DND-41 (cell line): ENCODE measurements at regions not wholly inside any gene's neighbourhood (a gene's known extent, or its start where the extent isn't known, plus 50 kb on each side); places are given as distances from the start of the nearest gene placed in this dataset.

Source experiments
- ATAC-seq: fragments of 200-7000 bp; cut with Tn5 transposase; 3 replicates; pipeline ENCODE4 v1.9.1; 2021; ENCODE audit warnings: low read depth; ENCODE audit not compliant: insufficient read depth
- DNase-seq: peaks from one replicate; pipeline ENCODE4 v3.0.0-alpha.2; 2020
- H2AFZ ChIP-seq: 2 replicates; pipeline ENCODE4 v1.6.0; 2012; ENCODE audit warnings: low read depth, low read length
- H3K27ac ChIP-seq: 2 replicates; pipeline ENCODE4 v1.5.1; 2012; ENCODE audit warnings: low read length, inconsistent platforms
- H3K27me3 ChIP-seq: fragments of 200-600 bp; sonication (generic); 2 replicates; pipeline ENCODE4 v1.6.0; 2012; ENCODE audit warnings: low read length, mild to moderate bottlenecking, inconsistent platforms; ENCODE audit not compliant: insufficient read depth, poor library complexity
- H3K36me3 ChIP-seq: 2 replicates; pipeline ENCODE4 v1.5.1; 2012; ENCODE audit warnings: low read length, inconsistent platforms; ENCODE audit not compliant: insufficient read depth
- H3K4me1 ChIP-seq: 2 replicates; pipeline ENCODE4 v1.5.1; 2012; ENCODE audit warnings: mild to moderate bottlenecking, low read length; ENCODE audit not compliant: insufficient read depth
- H3K4me2 ChIP-seq: 2 replicates; pipeline ENCODE4 v1.6.0; 2012; ENCODE audit warnings: mild to moderate bottlenecking, moderate library complexity, low read length, inconsistent platforms; ENCODE audit not compliant: insufficient read depth
- H3K4me3 ChIP-seq, 2 experiments: fragments of 200-600 bp in 1 of 2; shearing (Covaris generic) in 1 of 2; 2 replicates each; pipeline ENCODE4 v1.5.1; 2012 to 2016; ENCODE audit warnings: inconsistent platforms in 2 of 2, low read length in 2 of 2, mild to moderate bottlenecking in 2 of 2, low read depth in 1 of 2, moderate library complexity in 1 of 2
- H3K79me2 ChIP-seq: 2 replicates; pipeline ENCODE4 v1.6.0; 2012; ENCODE audit warnings: low read length, inconsistent platforms; ENCODE audit not compliant: insufficient read depth
- H3K9ac ChIP-seq: 2 replicates; pipeline ENCODE4 v1.6.0; 2012; ENCODE audit warnings: low read depth, mild to moderate bottlenecking, inconsistent platforms, low read length, moderate library complexity
- H3K9me3 ChIP-seq: 2 replicates; pipeline ENCODE4 v1.5.1; 2012; ENCODE audit warnings: low read length, moderate library complexity, mild to moderate bottlenecking, inconsistent platforms; ENCODE audit not compliant: insufficient read depth, severe bottlenecking
- H4K20me1 ChIP-seq: 2 replicates; pipeline ENCODE4 v1.6.0; 2012; ENCODE audit warnings: low read length; ENCODE audit not compliant: insufficient read depth
- CTCF ChIP-seq: IDR thresholded peaks from 2 replicates; pipeline ENCODE4 v1.5.1; 2012; ENCODE audit warnings: borderline replicate concordance, low read length, moderate library complexity, mild to moderate bottlenecking; ENCODE audit not compliant: poor library complexity, severe bottlenecking; ENCODE audit errors: extremely low read depth
- EZH2 ChIP-seq: IDR thresholded peaks from 3 replicates; pipeline ENCODE4 v1.6.1; 2012; ENCODE audit warnings: borderline replicate concordance, low read depth, mild to moderate bottlenecking, moderate library complexity, low read length, inconsistent platforms; ENCODE audit not compliant: severe bottlenecking

- no peak for TF ChIP-seq EZH2
- no peak for TF ChIP-seq CTCF
- no peaks in the 10 kb centered on the region for H3K79me2 ChIP-seq
- H3K4me3 ChIP-seq, result no peak overlapping the region
- no peak overlapping the region for H3K4me2 ChIP-seq
- no peak for DNase-seq
- H3K9me3 ChIP-seq, result no peaks in the 10 kb centered on the region
- ATAC-seq, result 0 out of 3 replicates have a peak, but pooled peaks have one; percentile 12
- peak overlapping the region; percentile 17 for H3K27ac ChIP-seq
- H2AFZ ChIP-seq, result no peak overlapping the region
- no peaks in the 10 kb centered on the region for H3K36me3 ChIP-seq
- H3K4me1 ChIP-seq, result peaks cover 11% of the 10 kb centered on the region
- H4K20me1 ChIP-seq, result no peaks in the 10 kb centered on the region
- H3K9ac ChIP-seq, result no peak overlapping the region
- no peaks in the 10 kb centered on the region for H3K27me3 ChIP-seq
Measured at GRCh38 chr12:116370004-116370404, 92.5 kb upstream of the MED13L start.

- DNase-seq (no peak), ATAC-seq (no peak)
- H3K27ac ChIP-seq, result no peak overlapping the region
- H3K4me2 ChIP-seq, result no peak overlapping the region
- H3K9me3 ChIP-seq, result no peaks in the 10 kb centered on the region
- no peaks in the 10 kb centered on the region for H3K27me3 ChIP-seq
- no peak overlapping the region for H3K4me3 ChIP-seq
- no peaks in the 10 kb centered on the region for H3K79me2 ChIP-seq
- no peaks in the 10 kb centered on the region for H4K20me1 ChIP-seq
- no peak overlapping the region for H3K9ac ChIP-seq
- H3K36me3 ChIP-seq, result no peaks in the 10 kb centered on the region
- no peak overlapping the region for H2AFZ ChIP-seq
- peaks cover 11% of the 10 kb centered on the region for H3K4me1 ChIP-seq
- TF ChIP-seq EZH2, result no peak
- no peak for TF ChIP-seq CTCF
Measured at GRCh38 chr12:116370886-116371580, 93.5 kb upstream of the MED13L start.

- no peak for TF ChIP-seq CTCF
- TF ChIP-seq EZH2, result no peak
- Histone ChIP-seq H3K9me3 (no peaks in the 10 kb centered on the region), H3K27ac (no peak overlapping the region), H3K4me1 (peaks cover 7% of the 10 kb centered on the region), H2AFZ (no peak overlapping the region), H3K36me3 (no peaks in the 10 kb centered on the region), H3K4me3 (no peak overlapping the region), H3K27me3 (no peaks in the 10 kb centered on the region), H3K79me2 (no peaks in the 10 kb centered on the region), H3K4me2 (no peak overlapping the region), H4K20me1 (no peaks in the 10 kb centered on the region), H3K9ac (no peak overlapping the region)
- ATAC-seq (no peak), DNase-seq (no peak)
Measured at GRCh38 chr12:116372815-116373214, 95.3 kb upstream of the MED13L start.
